NCI-H748 treated with DMSO at 0.1 percent for 48 hours (cell line): ENCODE measurements at regions not wholly inside any gene's neighbourhood (a gene's known extent, or its start where the extent isn't known, plus 50 kb on each side); places are given as distances from the start of the nearest gene placed in this dataset.
"Not testable (repeated sequence)": the region's sequence is repeated elsewhere in the genome, so short reads cannot be mapped to it uniquely, and the experiment has no call there.

Experiments
- DNase-seq: peaks from one replicate; lab custom pipeline; 2025; lab: John Stamatoyannopoulos, UW

DNA sequence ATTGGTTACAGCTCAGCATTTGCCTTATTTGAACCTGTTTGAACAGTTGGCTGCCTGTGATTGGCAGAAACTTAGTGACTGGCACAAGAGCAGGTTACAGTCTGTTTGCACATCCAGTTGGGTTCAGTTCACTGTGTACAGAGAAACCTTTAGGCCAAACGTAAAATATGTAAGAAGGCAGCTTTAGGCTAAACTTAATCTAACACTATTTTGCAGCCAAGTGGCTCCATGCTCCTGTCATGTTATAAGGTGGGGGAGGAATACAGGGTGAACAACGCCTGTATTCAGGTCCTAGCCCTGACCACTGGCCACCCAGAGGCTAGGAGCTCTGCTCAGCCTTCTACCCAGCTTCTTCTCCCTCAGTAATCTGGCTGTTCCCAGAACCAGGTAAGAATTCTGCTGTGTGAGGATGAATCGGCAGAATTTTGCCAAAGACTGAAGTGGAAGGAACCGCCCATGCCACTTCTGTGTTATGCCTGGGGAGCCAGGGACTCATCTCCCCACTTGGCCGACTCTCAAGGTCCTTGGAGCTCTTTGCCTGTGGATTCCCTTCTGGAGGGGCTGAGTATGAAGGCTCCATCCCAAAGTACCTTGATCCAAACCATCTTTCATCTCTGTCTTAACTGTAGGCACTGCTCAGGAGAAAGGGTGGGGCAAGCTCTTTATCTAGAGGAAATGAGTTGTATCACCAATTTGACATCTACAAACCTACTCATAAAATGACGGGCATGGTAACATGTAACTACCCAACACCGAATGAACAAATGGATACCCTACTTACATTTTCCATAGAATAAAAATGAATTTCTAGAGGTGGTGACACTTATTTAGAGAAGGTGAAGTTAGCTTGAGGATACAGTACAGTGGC lies 164.4 kb upstream of the NAMPT start:
- no peak for DNase-seq

DNA sequence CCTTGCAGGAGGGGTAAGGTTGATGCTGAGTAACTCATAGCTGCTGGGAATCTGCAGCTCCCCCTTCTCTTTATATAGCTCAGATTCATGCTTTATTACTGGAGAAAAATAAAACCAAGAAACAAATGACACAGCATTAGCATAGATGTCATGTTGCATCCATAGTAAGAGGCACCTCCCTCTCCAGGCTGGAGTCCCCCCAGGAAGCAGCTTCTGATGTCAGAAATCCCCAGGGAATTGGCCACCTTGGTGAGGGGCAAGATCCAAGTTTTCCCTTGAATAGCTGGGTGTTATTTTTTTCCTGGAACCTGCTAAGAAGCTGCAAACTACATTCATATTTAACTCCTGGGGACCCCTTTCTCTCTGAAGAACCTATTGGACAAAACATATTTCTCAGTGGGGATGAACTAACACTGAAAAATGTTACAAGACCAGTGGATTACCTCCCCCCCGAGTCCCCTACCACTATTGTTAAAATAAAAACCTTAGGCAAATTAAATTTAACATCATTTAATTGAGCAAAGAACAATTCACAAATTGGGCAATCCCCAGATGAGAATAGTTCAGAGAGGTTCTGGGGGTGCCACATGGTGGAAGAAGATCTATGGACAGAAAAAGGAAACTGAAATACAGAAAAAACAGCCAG lies 163.7 kb upstream of the NAMPT start:
- no peak for DNase-seq

DNA sequence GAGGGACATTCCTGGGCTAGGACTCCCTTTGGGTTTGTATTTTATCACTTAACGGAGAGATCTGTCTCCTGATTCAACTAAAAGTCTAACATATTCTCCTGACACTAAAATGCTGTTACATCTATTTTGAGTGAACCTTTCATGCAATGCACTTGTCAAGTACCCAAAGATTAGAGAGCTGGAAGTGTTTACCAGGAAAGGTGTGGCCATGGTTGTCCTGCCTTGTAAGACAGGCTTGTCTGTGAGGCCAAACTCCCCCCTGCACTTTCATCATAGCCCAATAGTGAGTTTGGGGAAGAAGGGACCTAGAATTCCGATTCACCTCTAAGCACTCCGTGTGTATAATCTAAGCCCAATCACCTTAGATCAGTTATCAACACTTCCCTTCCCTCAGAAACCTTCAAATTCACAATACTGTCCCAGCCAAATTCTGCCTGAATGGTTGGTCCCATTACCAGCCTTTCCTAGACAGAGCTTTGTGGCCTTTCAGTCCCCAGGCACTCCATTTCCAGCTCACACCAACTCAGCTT lies 162.6 kb upstream of the NAMPT start:
- no peak for DNase-seq

DNA sequence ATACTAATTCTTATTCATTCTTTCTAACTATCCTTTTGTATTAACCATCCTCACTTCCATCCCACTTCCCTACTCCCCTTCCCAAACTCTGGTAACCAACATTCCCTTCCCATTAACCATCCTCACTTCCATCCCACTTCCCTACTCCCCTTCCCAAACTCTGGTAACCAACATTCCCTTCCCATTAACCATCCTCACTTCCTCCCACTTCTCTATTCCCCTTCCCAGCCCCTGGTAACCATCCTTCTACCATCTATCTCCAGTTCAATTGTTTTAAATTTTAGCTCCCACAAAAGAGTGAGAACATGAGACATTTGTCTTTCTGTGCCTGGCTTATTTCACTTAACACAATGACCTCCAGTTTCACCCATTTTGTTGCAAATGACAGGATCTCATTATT lies 160.6 kb upstream of the NAMPT start:
- not testable (repeated sequence) for DNase-seq

DNA sequence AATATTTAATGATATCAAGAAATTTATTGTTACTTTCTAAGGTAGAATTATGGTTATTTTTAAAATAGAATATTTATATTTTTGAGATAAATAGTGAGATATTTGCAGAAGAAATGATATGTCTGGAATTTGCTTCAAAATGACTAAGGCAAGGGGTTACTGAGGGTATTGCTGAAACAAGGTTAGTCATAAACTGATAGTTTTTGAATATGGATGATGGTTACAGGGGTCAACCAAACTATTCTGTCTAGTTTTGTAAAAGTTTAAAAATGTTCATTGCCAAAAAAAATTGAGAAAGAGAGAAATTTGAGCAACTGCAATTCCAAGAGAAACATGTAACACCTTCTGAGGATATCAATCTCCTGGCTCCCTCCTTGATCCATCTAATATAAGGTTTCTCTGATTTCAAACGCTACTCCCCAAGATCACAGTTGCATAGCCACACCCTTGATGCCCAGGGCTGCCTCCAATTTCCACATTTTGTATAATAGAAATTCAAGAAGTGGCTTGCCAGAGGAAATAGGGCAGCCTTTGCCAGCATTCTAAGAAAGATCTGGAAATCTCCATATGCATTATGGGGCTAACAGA lies 159.4 kb upstream of the NAMPT start:
- no peak for DNase-seq

DNA sequence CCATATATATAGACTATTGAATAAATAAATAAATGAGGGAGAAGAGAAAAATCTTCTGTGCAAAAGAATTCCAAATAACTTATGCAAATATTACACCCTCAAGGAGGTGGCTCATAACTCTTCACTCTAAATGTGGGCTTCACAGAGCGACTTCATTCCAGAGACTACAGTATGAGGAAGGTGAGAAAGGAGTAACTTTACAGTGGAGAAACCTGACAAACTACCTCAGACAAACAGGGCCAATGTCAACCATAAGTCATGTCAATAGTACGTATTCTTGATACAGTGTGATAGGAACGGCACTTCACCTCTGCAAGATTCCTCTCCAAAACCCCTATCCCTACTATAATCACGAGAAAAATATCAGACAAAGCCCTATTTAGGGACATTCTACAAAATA lies 158.4 kb upstream of the NAMPT start:
- no peak for DNase-seq

DNA sequence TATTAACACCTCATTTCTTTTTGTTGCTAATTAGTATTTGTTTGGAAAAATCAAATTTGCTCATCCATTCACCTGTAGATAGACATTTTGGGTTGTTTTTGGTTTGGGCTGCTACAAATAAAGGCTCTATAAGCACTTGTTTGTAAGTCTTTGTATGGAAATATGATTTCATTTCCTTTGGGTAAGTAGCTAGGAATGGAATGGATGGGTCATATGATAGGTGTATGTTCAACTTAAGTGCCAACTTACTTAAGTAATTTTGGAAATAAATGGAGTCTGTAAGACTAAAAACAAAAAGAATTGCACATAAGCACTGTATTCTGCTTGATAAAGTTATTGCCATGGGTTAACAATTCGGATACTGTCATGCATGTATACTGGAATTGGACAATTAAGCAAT lies 157.7 kb upstream of the NAMPT start:
- DNase-seq = no peak

DNA sequence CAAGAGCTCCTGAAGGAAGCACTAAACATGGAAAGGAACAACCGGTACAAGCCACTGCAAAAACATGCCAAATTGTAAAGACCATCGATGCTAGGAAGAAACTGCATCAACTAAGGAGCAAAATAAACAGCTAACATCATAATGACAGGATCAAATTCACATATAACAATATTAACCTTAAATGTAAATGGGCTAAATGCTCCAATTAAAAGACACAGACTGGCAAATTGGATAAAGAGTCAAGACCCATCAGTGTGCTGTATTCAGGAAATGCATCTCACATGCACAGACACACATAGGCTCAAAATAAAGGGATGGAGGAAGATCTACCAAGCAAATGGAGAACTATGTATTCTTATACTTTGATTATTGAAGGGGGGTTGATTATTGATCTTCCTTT lies 156.6 kb upstream of the NAMPT start:
- DNase-seq = not testable (repeated sequence)

DNA sequence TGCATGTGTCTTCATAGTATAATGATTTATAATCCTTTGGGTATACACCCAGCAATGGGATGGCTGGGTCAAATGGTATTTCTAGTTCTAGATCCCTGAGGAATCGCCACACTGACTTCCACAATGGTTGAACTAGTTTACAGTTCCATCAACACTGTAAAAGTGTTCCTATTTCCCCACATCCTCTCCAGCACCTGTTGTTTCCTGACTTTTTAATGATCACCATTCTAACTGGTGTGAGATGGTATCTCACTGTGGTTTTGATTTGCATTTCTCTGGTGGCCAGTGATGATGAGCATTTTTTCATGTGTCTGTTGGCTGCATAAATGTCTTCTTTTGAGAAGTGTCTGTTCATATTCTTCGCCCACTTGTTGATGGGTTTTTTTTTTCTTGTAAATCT lies 152.2 kb upstream of the NAMPT start:
- DNase-seq = not testable (repeated sequence)

DNA sequence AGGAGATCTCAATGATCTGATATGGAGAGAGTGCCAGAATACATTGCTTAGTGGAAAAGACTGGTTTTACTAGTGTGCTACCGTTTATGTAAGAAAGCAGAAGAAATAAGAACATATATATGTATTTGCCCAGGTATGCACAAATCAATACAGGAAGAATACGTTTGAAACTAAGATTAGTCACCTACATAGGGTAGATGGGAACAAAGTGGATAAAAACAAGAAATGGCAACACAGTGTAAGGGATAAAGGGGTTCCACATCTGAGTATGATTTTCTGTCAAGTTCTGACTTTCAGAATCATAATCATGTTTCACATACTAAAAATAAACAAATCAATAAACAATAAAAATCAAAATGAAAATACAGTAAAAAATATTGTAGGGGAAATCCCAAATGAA lies 148.6 kb upstream of the NAMPT start:
- no peak for DNase-seq

DNA sequence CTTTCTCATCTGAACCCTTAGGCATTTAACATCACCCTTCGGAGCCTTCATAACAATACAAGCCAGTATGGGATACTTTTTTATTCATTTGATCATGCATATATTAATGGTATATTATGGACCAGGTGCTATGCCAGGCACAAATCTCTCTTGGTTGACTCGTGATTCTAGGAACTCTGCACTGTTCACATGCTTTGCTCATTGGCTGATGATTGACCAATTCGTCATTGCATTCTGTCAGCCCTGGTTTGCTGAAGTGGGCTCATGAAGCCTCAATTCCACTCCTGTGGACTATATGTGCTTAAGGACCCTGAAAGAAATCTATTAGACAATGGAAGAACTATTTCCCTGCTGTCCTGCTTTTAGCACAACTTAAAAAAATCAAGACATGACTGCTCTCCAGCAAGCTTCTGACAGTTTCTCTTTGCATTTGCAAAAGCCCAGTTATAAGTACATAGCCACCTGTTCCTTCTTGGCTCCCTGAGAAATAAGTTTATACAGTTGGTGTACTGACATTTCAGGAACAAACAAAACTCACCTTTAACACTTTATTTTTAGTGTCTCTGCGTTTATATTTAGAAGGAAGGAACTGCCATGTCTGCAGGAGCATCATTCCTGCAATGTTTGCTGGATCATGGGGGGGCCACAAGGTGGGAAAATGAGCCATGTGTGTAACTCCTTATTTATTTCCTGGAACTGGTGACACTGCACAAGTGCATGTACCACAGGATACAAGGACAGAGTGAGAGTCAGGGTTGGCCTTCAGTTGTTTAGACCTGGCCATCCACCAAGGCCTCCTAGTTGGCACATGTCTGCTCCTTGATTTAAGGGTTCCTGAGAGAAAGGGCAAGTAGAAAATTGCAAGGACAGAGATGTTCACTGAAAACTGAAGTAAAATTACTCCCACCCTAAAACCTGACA lies 146.0 kb upstream of the NAMPT start:
- DNase-seq = no peak

DNA sequence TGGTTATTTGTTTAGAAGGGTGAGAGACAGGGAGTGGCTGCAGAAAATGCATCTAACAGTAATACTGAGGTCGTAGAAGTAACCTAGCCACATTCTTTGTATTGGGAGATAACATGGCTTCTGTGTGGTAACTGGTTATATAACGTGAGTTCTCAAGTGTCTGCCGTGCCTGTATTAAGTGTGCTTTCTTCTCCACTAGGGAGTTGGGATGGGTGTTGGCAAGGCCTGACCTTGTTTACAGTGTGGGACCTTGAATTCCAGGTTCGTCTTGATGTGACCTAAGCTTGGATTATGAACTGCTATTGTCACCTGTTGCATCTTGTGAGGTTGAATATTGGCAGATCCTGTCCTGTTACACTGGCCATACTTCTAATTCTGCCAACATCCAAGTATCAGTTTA lies 145.3 kb upstream of the NAMPT start:
- no peak for DNase-seq

DNA sequence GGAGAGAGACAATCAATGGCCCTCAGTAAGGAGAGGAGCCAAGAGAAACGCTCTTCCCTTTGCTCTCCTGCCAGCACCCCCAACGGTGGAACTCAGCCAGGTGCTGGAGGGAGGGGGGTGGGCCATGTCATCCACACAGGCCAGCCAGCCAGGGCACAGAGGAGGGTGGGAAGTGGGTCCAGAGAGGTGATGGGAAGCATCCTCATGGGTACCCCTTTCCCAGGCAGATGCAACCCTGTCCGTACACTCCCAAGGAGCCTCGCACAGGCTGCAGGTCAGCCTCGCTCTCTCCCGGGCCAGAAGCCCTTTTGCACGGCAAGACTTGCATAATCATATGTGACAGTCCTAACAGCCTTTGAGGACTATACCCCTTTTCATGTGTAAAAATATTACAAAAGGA lies 142.0 kb upstream of the NAMPT start:
- DNase-seq = no peak

DNA sequence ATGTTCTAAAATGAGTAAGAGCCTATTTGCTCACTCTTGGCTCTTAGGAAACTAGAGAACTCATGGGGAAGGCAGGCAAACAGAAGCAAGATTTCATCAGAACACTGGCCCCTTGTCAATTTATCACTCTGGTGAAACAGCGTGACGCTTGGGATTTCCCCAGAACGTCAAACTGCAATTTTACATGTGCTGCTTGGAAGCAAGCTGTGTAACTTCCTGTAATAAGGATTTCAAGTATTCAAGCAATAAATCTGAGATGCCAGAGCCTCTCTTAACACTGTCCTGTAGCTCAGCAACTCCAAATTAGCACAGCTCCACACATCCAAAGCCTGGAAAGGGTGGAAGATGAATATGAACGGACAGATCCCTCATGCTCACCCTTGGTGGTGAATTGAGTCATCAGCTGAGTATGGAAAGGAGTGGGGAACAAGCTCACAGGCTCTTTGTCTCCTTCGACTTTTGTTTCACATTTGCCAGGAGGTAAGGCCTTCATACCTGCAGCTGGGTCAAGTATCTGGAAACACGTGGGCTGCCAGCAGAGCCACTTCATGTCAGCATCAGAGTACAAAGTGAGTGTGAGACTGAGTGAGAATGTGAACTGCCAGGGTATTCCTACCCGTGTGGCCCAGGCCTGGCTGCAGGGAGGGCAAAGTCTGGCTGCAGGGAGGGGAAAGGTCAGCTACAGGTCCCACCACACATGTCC lies 140.4 kb upstream of the NAMPT start:
- no peak for DNase-seq

DNA sequence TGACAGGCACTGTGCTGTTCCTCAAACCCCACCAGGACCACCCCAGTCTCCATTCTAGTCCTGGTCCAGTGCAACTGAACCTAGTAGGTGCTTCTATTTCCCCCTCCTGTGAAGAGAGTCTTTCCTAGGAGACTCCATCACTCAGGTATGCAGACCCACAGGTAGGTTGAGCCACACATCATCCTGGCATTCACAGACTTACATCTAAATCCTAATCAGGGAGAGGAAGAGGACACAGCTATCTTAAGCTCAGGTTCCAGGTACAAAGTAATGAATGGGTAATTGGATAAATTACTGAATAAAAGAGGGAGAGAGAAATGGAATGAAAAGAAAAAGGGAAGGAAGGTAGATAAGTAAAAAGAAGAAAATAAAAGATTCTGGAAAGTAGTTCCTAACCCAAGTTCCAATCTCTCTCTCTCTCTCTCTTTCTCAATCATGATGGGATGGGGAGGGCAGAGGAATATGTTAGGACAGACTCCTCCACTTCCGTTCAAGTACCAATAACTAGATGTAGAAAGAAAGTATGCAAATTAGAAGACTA lies 139.8 kb upstream of the NAMPT start:
- no peak for DNase-seq

DNA sequence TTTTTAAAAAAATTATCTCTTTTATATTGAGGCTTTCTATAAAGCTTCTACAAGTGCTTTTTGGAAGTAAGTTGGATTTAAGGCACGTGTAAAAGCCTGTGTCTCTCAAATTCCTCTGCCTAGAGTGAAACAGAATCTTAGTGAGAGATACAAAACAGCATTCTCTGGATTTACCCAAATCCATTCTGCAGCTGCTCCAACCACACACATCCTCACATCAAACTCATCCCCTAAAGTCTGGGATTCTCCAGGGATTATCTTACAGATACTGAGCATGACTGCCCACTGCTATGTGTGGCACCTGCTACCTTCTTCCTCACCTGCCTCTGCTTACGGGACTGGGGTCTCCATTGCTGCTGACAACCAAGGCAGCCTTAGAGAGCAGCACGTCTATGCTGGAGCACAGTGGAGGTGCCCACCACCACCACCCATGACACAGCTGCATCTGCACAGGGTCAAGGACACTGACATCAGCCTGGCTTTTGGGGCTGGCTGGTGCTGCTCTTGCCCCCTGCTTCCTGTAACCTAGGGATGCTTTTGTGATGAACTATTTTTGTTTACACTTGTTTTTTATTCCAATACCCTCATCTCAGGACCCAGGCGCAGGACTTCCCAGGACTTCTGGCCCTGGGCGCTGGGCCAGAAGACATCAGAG lies 139.2 kb upstream of the NAMPT start:
- no peak for DNase-seq

DNA sequence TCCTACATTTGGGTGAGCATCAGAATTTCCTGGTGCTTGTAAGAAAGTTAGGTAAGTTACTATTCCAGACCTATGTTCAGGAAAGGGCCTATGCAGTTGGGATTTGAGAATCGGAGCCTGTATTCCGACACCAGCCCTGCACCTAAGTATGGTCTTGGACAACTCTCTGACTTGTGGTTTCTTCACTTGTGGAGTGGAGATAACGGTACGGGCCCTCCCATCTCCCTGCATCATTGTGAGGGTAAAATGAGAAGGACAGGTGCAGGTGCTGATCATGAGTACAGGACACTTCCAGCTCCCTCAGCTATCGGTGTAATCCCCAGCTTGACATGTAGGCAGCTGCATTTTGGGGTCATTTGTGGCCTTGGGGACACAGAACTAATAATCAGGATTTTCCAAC lies 138.3 kb upstream of the NAMPT start:
- no peak for DNase-seq

DNA sequence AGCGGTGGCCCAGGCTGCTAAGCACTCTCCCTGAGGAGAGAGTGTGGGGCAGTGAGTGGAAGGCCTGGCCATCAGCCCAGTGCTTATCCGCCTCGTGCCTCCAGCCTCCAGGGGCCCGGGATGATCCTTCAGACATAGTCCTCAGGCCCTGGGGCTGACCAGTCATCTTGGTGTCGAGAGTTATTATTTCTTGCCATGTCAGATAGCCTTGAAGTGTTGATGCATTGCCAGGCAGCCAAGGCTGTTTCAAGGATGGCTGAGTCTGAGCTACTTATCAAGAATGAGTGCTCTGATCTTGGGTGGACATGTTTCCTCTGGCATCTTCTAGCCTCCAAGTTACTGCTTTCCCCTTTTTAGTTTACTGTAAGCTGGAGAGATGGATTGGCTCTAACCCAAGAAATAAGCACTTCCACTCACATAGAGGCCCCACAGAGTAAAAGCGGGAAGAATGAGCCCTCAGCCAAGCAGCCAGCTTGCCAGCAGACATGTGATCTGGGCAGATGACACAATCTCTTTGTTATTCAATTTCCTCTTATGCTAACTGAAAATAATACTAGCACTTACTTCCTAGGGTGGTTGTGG lies 136.5 kb upstream of the NAMPT start:
- DNase-seq = no peak

DNA sequence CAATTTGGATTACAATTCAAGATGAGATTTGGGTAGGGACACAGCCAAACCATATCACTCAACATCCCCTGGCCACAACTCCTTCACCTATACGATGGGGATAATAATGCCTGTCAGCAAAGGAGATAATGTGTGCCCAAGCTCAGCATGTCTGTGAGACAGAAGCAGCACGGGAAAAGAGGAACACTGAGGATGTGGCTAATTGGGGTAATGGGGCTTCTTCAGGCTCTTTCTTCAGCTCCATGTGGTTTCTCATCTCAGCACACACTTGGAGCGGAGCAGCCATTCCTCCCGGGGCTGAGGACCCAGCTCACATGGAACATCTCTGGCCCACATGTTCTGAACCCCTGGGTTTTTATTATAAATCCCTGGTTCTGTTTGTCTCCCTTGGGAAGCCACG lies 136.0 kb upstream of the NAMPT start:
- DNase-seq = no peak

DNA sequence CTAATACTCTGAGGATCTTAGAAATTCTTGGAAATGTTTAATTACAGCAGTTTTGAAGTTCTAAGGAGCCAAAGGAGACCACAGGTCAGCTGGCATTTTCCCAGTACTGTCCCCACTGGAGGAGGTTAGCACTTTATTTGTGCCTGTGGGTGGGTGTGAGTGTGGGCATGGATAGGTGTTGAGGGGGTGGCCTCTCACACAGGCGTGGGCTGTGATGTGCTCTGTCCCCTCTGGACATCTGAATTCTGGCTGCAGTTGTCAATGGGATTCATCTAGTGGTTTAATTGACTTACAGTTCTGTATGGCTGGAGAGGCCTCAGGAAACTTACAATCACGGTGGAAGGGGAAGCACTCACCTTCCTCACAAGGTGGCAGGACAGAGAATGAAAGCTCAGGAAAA lies 135.4 kb upstream of the NAMPT start:
- DNase-seq = no peak
